Posterior cingulate gyrus (tissue), 11 donors: ENCODE measurements at regions not wholly inside any gene's neighbourhood (a gene's known extent, or its start where the extent isn't known, plus 50 kb on each side); places are given as distances from the start of the nearest gene placed in this dataset.

Experiments
- DNase-seq, 10 donors: peaks; one replicate each; pipeline versions ENCODE4 v3.0.0 to v3.0.0-alpha.2; 2020 to 2021; ENCODE audit warnings: mixed read lengths in 3 of 10
- intact Hi-C: fragments of 100-400 bp; cut with DNase I; formaldehyde crosslinking; loops from one replicate; pipeline ENCODE4 v1.15.1; 2023

- intact Hi-C loops: no loop called here
- DNase-seq: no peak
These were observed 455.7 kb upstream of the PIK3C3 start for GRCh38 chr18:41499345-41499744.

GRCh38 chr18:41490861-41491260 lies 464.2 kb upstream of the PIK3C3 start:
- no peak for DNase-seq
- intact Hi-C loops: no loop called here

- intact Hi-C loops: no loop called here
- DNase-seq: peak in 1 of 10 donors; percentile 22
These were observed 468.5 kb upstream of the PIK3C3 start for GRCh38 chr18:41486575-41486974.

GRCh38 chr18:41484069-41484468 lies 471.0 kb upstream of the PIK3C3 start:
- intact Hi-C loops: no loop called here
- DNase-seq: no peak

- intact Hi-C loops: no loop called here
- no peak for DNase-seq
These were observed 472.5 kb upstream of the PIK3C3 start for GRCh38 chr18:41482501-41482900.

- no peak for DNase-seq
- intact Hi-C loops: no loop called here
These were observed 488.4 kb upstream of the PIK3C3 start for GRCh38 chr18:41466436-41467160.

GRCh38 chr18:41465386-41465785 lies 489.6 kb upstream of the PIK3C3 start:
- DNase-seq: no peak
- intact Hi-C loops: no loop called here

GRCh38 chr18:41464278-41464677 lies 490.8 kb upstream of the PIK3C3 start:
- DNase-seq: no peak
- intact Hi-C loops: no loop called here

GRCh38 chr18:41462946-41463345 lies 492.1 kb upstream of the PIK3C3 start:
- DNase-seq: no peak
- intact Hi-C loops: no loop called here

GRCh38 chr18:41461114-41461513 lies 493.9 kb upstream of the PIK3C3 start:
- intact Hi-C loops: no loop called here
- DNase-seq: no peak

- no peak for DNase-seq
- intact Hi-C loops: no loop called here
These were observed 495.4 kb upstream of the PIK3C3 start for GRCh38 chr18:41459656-41460055.

GRCh38 chr18:41458376-41458775 lies 496.7 kb upstream of the PIK3C3 start:
- intact Hi-C loops: no loop called here

GRCh38 chr18:41457765-41458326 lies 497.2 kb upstream of the PIK3C3 start:
- DNase-seq: peak in 4 of 10 donors; percentile 7 to 83 (median 43)
- intact Hi-C loops: no loop called here

More at GRCh38 chr18:41458376-41458775, 496.7 kb upstream of the PIK3C3 start:
- no peak for DNase-seq

- intact Hi-C loops: no loop called here
- no peak for DNase-seq
These were observed 498.2 kb upstream of the PIK3C3 start for GRCh38 chr18:41456831-41457230.

GRCh38 chr18:41449612-41450011 lies 505.4 kb upstream of the PIK3C3 start:
- intact Hi-C loops: no loop called here
- no peak for DNase-seq

- intact Hi-C loops: no loop called here
- DNase-seq: no peak
These were observed 510.1 kb upstream of the PIK3C3 start for GRCh38 chr18:41444943-41445342.

GRCh38 chr18:41436772-41437171 lies 518.3 kb upstream of the PIK3C3 start:
- intact Hi-C loops: no loop called here
- no peak for DNase-seq

- no peak for DNase-seq
- intact Hi-C loops: no loop called here
These were observed 536.4 kb upstream of the PIK3C3 start for GRCh38 chr18:41418598-41418997.

GRCh38 chr18:41416044-41416443 lies 539.0 kb upstream of the PIK3C3 start:
- intact Hi-C loops: no loop called here

GRCh38 chr18:41410006-41410405 lies 545.0 kb upstream of the PIK3C3 start:
- intact Hi-C loops: no loop called here
- DNase-seq: no peak

More at GRCh38 chr18:41416044-41416443, 539.0 kb upstream of the PIK3C3 start:
- DNase-seq: no peak

GRCh38 chr18:41406834-41407233 lies 548.2 kb upstream of the PIK3C3 start:
- intact Hi-C loops: no loop called here
- no peak for DNase-seq

GRCh38 chr18:41396861-41397260 lies 558.2 kb upstream of the PIK3C3 start:
- intact Hi-C loops: no loop called here

More at GRCh38 chr18:41396861-41397260, 558.2 kb upstream of the PIK3C3 start:
- no peak for DNase-seq
